ENCODE measurements at regions not wholly inside any gene's neighbourhood (a gene's known extent, or its start where the extent isn't known, plus 50 kb on each side); places are given as distances from the start of the nearest gene placed in this dataset.

DNA sequence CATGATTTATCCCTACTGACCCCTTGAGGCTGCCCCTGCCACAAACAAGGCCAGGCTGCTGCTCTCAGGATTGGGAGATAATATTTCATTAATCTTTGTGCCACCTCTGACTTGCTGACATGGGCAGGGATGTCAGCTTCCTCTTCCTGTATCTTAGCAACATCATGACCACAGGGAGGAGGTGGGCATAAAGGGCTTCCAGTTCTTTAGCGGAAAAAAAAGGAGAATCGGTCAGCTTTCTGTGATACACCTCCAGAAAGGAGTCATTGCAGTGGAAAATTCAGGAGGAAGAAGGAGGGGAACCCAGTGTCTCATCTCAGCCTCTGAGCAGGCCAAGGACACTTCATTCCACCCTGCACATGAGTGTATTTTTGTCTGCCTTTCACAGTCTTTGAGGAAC, 206.8 kb upstream of the SDK2 start (continued):
- TF ChIP-seq, protein P1, sequence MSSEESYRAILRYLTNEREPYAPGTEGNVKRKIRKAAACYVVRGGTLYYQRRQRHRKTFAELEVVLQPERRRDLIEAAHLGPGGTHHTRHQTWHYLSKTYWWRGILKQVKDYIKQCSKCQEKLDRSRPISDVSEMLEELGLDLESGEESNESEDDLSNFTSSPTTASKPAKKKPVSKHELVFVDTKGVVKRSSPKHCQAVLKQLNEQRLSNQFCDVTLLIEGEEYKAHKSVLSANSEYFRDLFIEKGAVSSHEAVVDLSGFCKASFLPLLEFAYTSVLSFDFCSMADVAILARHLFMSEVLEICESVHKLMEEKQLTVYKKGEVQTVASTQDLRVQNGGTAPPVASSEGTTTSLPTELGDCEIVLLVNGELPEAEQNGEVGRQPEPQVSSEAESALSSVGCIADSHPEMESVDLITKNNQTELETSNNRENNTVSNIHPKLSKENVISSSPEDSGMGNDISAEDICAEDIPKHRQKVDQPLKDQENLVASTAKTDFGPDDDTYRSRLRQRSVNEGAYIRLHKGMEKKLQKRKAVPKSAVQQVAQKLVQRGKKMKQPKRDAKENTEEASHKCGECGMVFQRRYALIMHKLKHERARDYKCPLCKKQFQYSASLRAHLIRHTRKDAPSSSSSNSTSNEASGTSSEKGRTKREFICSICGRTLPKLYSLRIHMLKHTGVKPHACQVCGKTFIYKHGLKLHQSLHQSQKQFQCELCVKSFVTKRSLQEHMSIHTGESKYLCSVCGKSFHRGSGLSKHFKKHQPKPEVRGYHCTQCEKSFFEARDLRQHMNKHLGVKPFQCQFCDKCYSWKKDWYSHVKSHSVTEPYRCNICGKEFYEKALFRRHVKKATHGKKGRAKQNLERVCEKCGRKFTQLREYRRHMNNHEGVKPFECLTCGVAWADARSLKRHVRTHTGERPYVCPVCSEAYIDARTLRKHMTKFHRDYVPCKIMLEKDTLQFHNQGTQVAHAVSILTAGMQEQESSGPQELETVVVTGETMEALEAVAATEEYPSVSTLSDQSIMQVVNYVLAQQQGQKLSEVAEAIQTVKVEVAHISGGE (CRISPR knock-in tag; IDR thresholded peaks at IDR 0.05) = no peak
- TF ChIP-seq ZSCAN32 (CRISPR knock-in tag; IDR thresholded peaks at IDR 0.05) (no peak), EHMT2 (IDR thresholded peaks at IDR 0.05) (no peak)

DNA sequence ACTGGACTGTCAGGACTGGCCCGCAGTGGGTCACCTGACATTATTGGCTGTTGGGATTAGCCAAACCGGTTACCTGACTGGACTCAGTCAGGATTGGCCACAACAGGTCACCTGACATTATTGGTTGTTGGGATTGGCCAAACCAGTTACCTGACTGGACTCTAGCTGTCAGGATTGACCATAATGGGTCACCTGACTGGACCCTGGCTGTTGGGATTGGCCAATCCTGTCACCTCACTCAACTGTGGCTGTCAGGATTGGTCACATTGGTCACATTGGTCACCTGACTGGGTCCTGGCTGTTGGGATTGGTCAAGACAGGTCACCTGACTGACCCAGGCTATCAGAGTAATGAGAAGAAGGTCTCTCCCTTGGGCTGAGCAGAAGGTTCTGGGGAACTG, 207.7 kb upstream of the SDK2 start:
- H3K27ac ChIP-seq (ENCODE audit: extremely low read depth, low read depth, low read length) = no peak overlapping the region
- FAIRE-seq (no peak), ATAC-seq (no peak)
- TF ChIP-seq E2F3 (CRISPR knock-in tag; IDR thresholded peaks at IDR 0.05) (no peak), NRF1 (conservative IDR thresholded peaks at IDR 0.05 in 1 of 2, IDR thresholded peaks at IDR 0.05 in 1 of 2) (no peak), RAD51 (IDR thresholded peaks at IDR 0.05; ENCODE audit: borderline replicate concordance, low read depth) (0 out of 2 replicates have a peak, but pooled peaks have one; percentile 44), NFYB (IDR thresholded peaks at IDR 0.05; ENCODE audit: extremely low read depth, insufficient read length) (peak; percentile 13), ELF1 (tag; IDR thresholded peaks at IDR 0.05) (no peak), HDAC3 (IDR thresholded peaks at IDR 0.05; ENCODE audit: borderline replicate concordance, partially characterized antibody) (no peak)
- TF ChIP-seq, protein P2, sequence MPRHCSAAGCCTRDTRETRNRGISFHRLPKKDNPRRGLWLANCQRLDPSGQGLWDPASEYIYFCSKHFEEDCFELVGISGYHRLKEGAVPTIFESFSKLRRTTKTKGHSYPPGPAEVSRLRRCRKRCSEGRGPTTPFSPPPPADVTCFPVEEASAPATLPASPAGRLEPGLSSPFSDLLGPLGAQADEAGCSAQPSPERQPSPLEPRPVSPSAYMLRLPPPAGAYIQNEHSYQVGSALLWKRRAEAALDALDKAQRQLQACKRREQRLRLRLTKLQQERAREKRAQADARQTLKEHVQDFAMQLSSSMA (CRISPR knock-in tag; IDR thresholded peaks at IDR 0.05) = no peak
- TF ChIP-seq, protein P3, sequence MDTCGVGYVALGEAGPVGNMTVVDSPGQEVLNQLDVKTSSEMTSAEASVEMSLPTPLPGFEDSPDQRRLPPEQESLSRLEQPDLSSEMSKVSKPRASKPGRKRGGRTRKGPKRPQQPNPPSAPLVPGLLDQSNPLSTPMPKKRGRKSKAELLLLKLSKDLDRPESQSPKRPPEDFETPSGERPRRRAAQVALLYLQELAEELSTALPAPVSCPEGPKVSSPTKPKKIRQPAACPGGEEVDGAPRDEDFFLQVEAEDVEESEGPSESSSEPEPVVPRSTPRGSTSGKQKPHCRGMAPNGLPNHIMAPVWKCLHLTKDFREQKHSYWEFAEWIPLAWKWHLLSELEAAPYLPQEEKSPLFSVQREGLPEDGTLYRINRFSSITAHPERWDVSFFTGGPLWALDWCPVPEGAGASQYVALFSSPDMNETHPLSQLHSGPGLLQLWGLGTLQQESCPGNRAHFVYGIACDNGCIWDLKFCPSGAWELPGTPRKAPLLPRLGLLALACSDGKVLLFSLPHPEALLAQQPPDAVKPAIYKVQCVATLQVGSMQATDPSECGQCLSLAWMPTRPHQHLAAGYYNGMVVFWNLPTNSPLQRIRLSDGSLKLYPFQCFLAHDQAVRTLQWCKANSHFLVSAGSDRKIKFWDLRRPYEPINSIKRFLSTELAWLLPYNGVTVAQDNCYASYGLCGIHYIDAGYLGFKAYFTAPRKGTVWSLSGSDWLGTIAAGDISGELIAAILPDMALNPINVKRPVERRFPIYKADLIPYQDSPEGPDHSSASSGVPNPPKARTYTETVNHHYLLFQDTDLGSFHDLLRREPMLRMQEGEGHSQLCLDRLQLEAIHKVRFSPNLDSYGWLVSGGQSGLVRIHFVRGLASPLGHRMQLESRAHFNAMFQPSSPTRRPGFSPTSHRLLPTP (IDR thresholded peaks at IDR 0.05; ENCODE audit: borderline replicate concordance, extremely low read depth, insufficient read length) = no peak
- TF ChIP-seq, protein P4, sequence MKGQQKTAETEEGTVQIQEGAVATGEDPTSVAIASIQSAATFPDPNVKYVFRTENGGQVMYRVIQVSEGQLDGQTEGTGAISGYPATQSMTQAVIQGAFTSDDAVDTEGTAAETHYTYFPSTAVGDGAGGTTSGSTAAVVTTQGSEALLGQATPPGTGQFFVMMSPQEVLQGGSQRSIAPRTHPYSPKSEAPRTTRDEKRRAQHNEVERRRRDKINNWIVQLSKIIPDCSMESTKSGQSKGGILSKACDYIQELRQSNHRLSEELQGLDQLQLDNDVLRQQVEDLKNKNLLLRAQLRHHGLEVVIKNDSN (CRISPR knock-in tag; IDR thresholded peaks at IDR 0.05) = peak; percentile 64

More for the DNA sequence above, 207.7 kb upstream of the SDK2 start:
- Histone ChIP-seq H3K9ac (ENCODE audit: insufficient read depth in 1 of 2, low read depth in 2 of 2, low read length in 2 of 2) (no peak overlapping the region), H3K27me3 (ENCODE audit: control insufficient read depth in 2 of 2, insufficient read depth in 2 of 2, low read length in 2 of 2) (peaks cover 2 to 6% of the 10 kb centered on the region in 2 experiments; a peak in 2 of 5 replicates), H3K36me3 (ENCODE audit: control insufficient read depth, insufficient read depth, low read length) (no peaks in the 10 kb centered on the region), H3K9me3 (replicated peaks; ENCODE audit: control insufficient read depth, insufficient read depth, low read depth, low read length) (no peaks in the 10 kb centered on the region), H3K4me3 (no peak overlapping the region), H3K9me1 (ENCODE audit: control insufficient read depth, insufficient read depth, low read length) (no peaks in the 10 kb centered on the region), H3K79me2 (ENCODE audit: control insufficient read depth, insufficient read depth, low read length) (no peaks in the 10 kb centered on the region), H2AFZ (ENCODE audit: low read depth, low read length) (no peak overlapping the region), H4K20me1 (replicated peaks; ENCODE audit: control insufficient read depth, insufficient read depth, low read length) (no peaks in the 10 kb centered on the region), H3K4me1 (replicated peaks in 1 of 2; ENCODE audit: control insufficient read depth in 2 of 2, insufficient read depth in 2 of 2, low read length in 2 of 2) (no peaks in the 10 kb centered on the region), H3K4me2 (ENCODE audit: insufficient read depth, low read length) (no peak overlapping the region)
- BruUV-seq (replicated peaks) = no TSS peak
- POLR2A ChIA-PET = no interaction called here
- DNase-seq (ENCODE audit: extremely low read depth in 1 of 4, low spot score in 3 of 4) = no peak
- CTCF ChIA-PET (ENCODE audit: low intra/inter-chr PET ratio) = no interaction called here
- in situ Hi-C loops (cut with MboI) (no loop called here), intact Hi-C loops (cut with micrococcal nuclease) (no loop called here)
- 3% methylated on average over 2 of the region's 2 CpGs for WGBS (ENCODE audit: insufficient coverage, low coverage, missing lambda C conversion rate)
